H1 (cell line): ENCODE measurements at regions not wholly inside any gene's neighbourhood (a gene's known extent, or its start where the extent isn't known, plus 50 kb on each side); places are given as distances from the start of the nearest gene placed in this dataset.

Experiments
- CTCF ChIA-PET: fragments of 300-600 bp; sonication (Branson Sonifier 250); formaldehyde crosslinking; loops from one replicate; lab custom pipeline; 2021; ENCODE audit not compliant: partially characterized antibody; lab: Charles Lee
- POLR2A ChIA-PET: fragments of 300-600 bp; sonication (Branson Sonifier 250); formaldehyde crosslinking; loops from one replicate; lab custom pipeline; 2021; ENCODE audit warnings: inconsistent platforms; ENCODE audit not compliant: partially characterized antibody; lab: Charles Lee
- DNase-seq, 2 experiments: peaks; one replicate each; pipeline versions ENCODE4 v3.0.0 to v3.0.0-alpha.2; 2010 to 2022; ENCODE audit warnings: low spot score in 2 of 2, low read depth in 1 of 2, mixed read lengths in 1 of 2
- FAIRE-seq: peaks from 2 replicates; lab custom pipeline; 2011; peaks lifted over from hg19 to GRCh38; lab: Jason Lieb, UNC
- H2AFZ ChIP-seq: 2 replicates; pipeline ENCODE4 v1.8.1; 2012; ENCODE audit warnings: low read length, inconsistent platforms
- H2AK5ac ChIP-seq: 2 replicates; pipeline ENCODE4 v1.6.1; 2013; ENCODE audit warnings: low read depth, low read length
- H2BK120ac ChIP-seq: replicated peaks from 2 replicates; pipeline ENCODE3; 2013; ENCODE audit warnings: low read depth, low read length, inconsistent platforms
- H2BK12ac ChIP-seq: 2 replicates; pipeline ENCODE4 v1.6.1; 2013; ENCODE audit warnings: low read depth, low read length
- H2BK15ac ChIP-seq: 2 replicates; pipeline ENCODE4 v1.6.1; 2013; ENCODE audit warnings: low read length
- H2BK20ac ChIP-seq: 2 replicates; pipeline ENCODE4 v1.6.1; 2013; ENCODE audit warnings: low read length
- H2BK5ac ChIP-seq: 2 replicates; pipeline ENCODE4 v1.6.1; 2013; ENCODE audit warnings: low read depth, low read length
- H3K14ac ChIP-seq: 2 replicates; pipeline ENCODE4 v1.6.1; 2013; ENCODE audit warnings: inconsistent platforms; ENCODE audit not compliant: insufficient read length
- H3K18ac ChIP-seq: 2 replicates; pipeline ENCODE4 v1.6.1; 2013; ENCODE audit warnings: low read length; ENCODE audit errors: extremely low read depth
- H3K23ac ChIP-seq: 2 replicates; pipeline ENCODE4 v1.6.1; 2013; ENCODE audit warnings: inconsistent platforms; ENCODE audit not compliant: insufficient read length
- H3K23me2 ChIP-seq: 2 replicates; pipeline ENCODE4 v1.6.1; 2013; ENCODE audit warnings: low read depth, low read length
- H3K27ac ChIP-seq: 2 replicates; pipeline ENCODE4 v1.6.1; 2011; ENCODE audit warnings: low read depth, low read length, inconsistent platforms
- H3K27me3 ChIP-seq, 4 experiments: replicated peaks in 1 of 4; 1 replicate in 1 of 4; 2 replicates in 3 of 4; pipeline versions ENCODE4 v1.6.1 to v1.8.1; 2011 to 2013; ENCODE audit warnings: low read length in 3 of 4, mild to moderate bottlenecking in 3 of 4, inconsistent platforms in 2 of 4, mixed read lengths in 2 of 4, moderate library complexity in 1 of 4; ENCODE audit not compliant: control insufficient read depth in 3 of 4, insufficient read depth in 3 of 4; ENCODE audit errors: extremely low read depth in 1 of 4
- H3K36me3 ChIP-seq, 4 experiments: 2 replicates each; pipeline versions ENCODE4 v1.6.1 to v1.8.1; 2011 to 2013; ENCODE audit warnings: mild to moderate bottlenecking in 4 of 4, low read length in 3 of 4, moderate library complexity in 2 of 4, control low read depth in 1 of 4, inconsistent platforms in 1 of 4; ENCODE audit not compliant: insufficient read depth in 4 of 4, control insufficient read depth in 2 of 4
- H3K4ac ChIP-seq: replicated peaks from 2 replicates; pipeline ENCODE3; 2013; ENCODE audit warnings: low read length, low read depth, mixed read lengths, inconsistent platforms; ENCODE audit not compliant: insufficient read length
- H3K4me1 ChIP-seq, 4 experiments: replicated peaks in 1 of 4; 1 replicate in 1 of 4; 2 replicates in 3 of 4; pipeline versions ENCODE4 v1.6.1 to v1.8.1; 2011 to 2013; ENCODE audit warnings: low read length in 3 of 4, inconsistent platforms in 2 of 4, mixed read lengths in 1 of 4; ENCODE audit not compliant: insufficient read depth in 4 of 4, control insufficient read depth in 3 of 4
- H3K4me2 ChIP-seq, 2 experiments: 2 replicates each; pipeline versions ENCODE4 v1.6.1 to v1.8.1; 2011 to 2013; ENCODE audit warnings: low read depth in 2 of 2, low read length in 2 of 2, control low read depth in 1 of 2, inconsistent platforms in 1 of 2, mild to moderate bottlenecking in 1 of 2; ENCODE audit not compliant: insufficient read depth in 1 of 2
- H3K4me3 ChIP-seq, 4 experiments: fragments of 200-600, 300-600 bp in 1 of 4; sonication (generic), shearing (Covaris generic), sonication (Bioruptor Twin) in 1 of 4; 2 replicates each; pipeline versions ENCODE4 v1.5.1 to v1.8.1; 2011 to 2016; ENCODE audit warnings: low read length in 4 of 4, low read depth in 3 of 4, control low read depth in 2 of 4, inconsistent platforms in 2 of 4, mild to moderate bottlenecking in 2 of 4, mixed read lengths in 1 of 4, moderate library complexity in 1 of 4; ENCODE audit not compliant: insufficient read depth in 2 of 4; ENCODE audit errors: extremely low read depth in 1 of 4
- H3K56ac ChIP-seq: replicated peaks from 2 replicates; pipeline ENCODE3; 2013; ENCODE audit warnings: low read depth, mild to moderate bottlenecking, mixed read lengths, low read length, inconsistent platforms; ENCODE audit not compliant: insufficient read length
- H3K79me1 ChIP-seq: 2 replicates; pipeline ENCODE4 v1.6.1; 2013; ENCODE audit warnings: low read depth, low read length, control low read depth
- H3K79me2 ChIP-seq, 2 experiments: 2 replicates each; pipeline versions ENCODE4 v1.6.1 to v1.8.1; 2012 to 2013; ENCODE audit warnings: low read length in 2 of 2, mild to moderate bottlenecking in 2 of 2, inconsistent platforms in 1 of 2; ENCODE audit not compliant: insufficient read depth in 2 of 2, control insufficient read depth in 1 of 2
- H3K9ac ChIP-seq, 4 experiments: replicated peaks in 1 of 4; 1 replicate in 1 of 4; 2 replicates in 3 of 4; pipeline versions ENCODE4 v1.6.1 to v1.8.1; 2011 to 2013; ENCODE audit warnings: low read depth in 3 of 4, low read length in 3 of 4, control low read depth in 2 of 4, mild to moderate bottlenecking in 2 of 4, moderate library complexity in 2 of 4, inconsistent platforms in 1 of 4; ENCODE audit errors: extremely low read depth in 1 of 4
- H3K9me3 ChIP-seq, 2 experiments: 2 replicates each; pipeline versions ENCODE4 v1.6.1 to v1.8.1; 2012 to 2013; ENCODE audit warnings: mild to moderate bottlenecking in 2 of 2, moderate library complexity in 2 of 2, control low read depth in 1 of 2, inconsistent platforms in 1 of 2, low read depth in 1 of 2, low read length in 1 of 2, mixed read lengths in 1 of 2; ENCODE audit not compliant: insufficient read depth in 2 of 2
- H4K20me1 ChIP-seq, 2 experiments: replicated peaks in 1 of 2; 2 replicates each; pipeline versions ENCODE3 to v1.8.1; 2011 to 2013; ENCODE audit warnings: inconsistent platforms in 2 of 2, low read length in 2 of 2, mild to moderate bottlenecking in 1 of 2; ENCODE audit not compliant: insufficient read depth in 2 of 2, control insufficient read depth in 1 of 2
- H4K5ac ChIP-seq: 2 replicates; pipeline ENCODE4 v1.6.1; 2013; ENCODE audit warnings: low read length, low read depth, mixed read lengths, inconsistent platforms; ENCODE audit not compliant: insufficient read length
- H4K8ac ChIP-seq: 2 replicates; pipeline ENCODE4 v1.8.0; 2013; ENCODE audit warnings: mild to moderate bottlenecking, moderate library complexity, low read length, inconsistent platforms; ENCODE audit not compliant: insufficient read depth; ENCODE audit errors: extremely low read depth
- H4K91ac ChIP-seq: replicated peaks from 2 replicates; pipeline ENCODE3; 2013; ENCODE audit warnings: low read length, mixed read lengths, inconsistent platforms; ENCODE audit not compliant: insufficient read length
- ASH2L ChIP-seq: fragments of 200-600, 300-600 bp; sonication (generic); IDR thresholded peaks from one replicate; pipeline ENCODE4 v1.7.1; 2017; ENCODE audit warnings: low read length
- BACH1 ChIP-seq: IDR thresholded peaks from 2 replicates; pipeline ENCODE4 v1.6.1; 2012; ENCODE audit warnings: low read length, improper control_type of control experiment
- BCL11A ChIP-seq, 2 experiments: IDR thresholded peaks; one replicate each; pipeline ENCODE4 v1.6.1; 2011; ENCODE audit warnings: low read depth in 2 of 2, low read length in 2 of 2, mild to moderate bottlenecking in 2 of 2
- BRCA1 ChIP-seq: IDR thresholded peaks from 2 replicates; pipeline ENCODE4 v1.6.1; 2012; ENCODE audit warnings: low read depth, low read length, improper control_type of control experiment
- CTBP2 ChIP-seq: IDR thresholded peaks from 2 replicates; pipeline ENCODE4 v1.7.0; 2011; ENCODE audit warnings: borderline replicate concordance, mild to moderate bottlenecking, moderate library complexity, mixed read lengths, low read length; ENCODE audit not compliant: insufficient read depth, insufficient read length
- HDAC2 ChIP-seq, 2 experiments: fragments of 300-600 bp in 1 of 2; sonication (generic) in 1 of 2; IDR thresholded peaks; 2 replicates each; pipeline ENCODE4 v1.6.1; 2011 to 2012; ENCODE audit warnings: low read depth in 2 of 2, low read length in 2 of 2, mild to moderate bottlenecking in 2 of 2, moderate library complexity in 2 of 2, borderline replicate concordance in 1 of 2, inconsistent platforms in 1 of 2
- JUND ChIP-seq: IDR thresholded peaks from 2 replicates; pipeline ENCODE4 v1.6.1; 2011; ENCODE audit warnings: mild to moderate bottlenecking, improper control_type of control experiment, low read length
- NRF1 ChIP-seq: IDR thresholded peaks from 2 replicates; pipeline ENCODE4 v1.6.1; 2011; ENCODE audit warnings: mild to moderate bottlenecking, low read depth, low read length, improper control_type of control experiment
- PHF8 ChIP-seq: fragments of 200-600 bp; sonication (generic); conservative IDR thresholded peaks from 2 replicates; pipeline ENCODE4 v1.7.1; 2012; ENCODE audit warnings: low read depth, mild to moderate bottlenecking, inconsistent platforms, low read length, moderate library complexity
- RAD21 ChIP-seq, 2 experiments: IDR thresholded peaks in 1 of 2; conservative IDR thresholded peaks in 1 of 2; 2 replicates each; pipeline ENCODE4 v1.6.1; 2011; ENCODE audit warnings: low read depth in 2 of 2, low read length in 2 of 2, improper control_type of control experiment in 1 of 2, inconsistent platforms in 1 of 2, mild to moderate bottlenecking in 1 of 2, moderate library complexity in 1 of 2
- RBBP5 ChIP-seq: IDR thresholded peaks from 2 replicates; pipeline ENCODE4 v1.7.1; 2012; ENCODE audit warnings: low read depth, mild to moderate bottlenecking, inconsistent platforms, low read length, moderate library complexity, borderline replicate concordance
- SIN3A ChIP-seq, 2 experiments: IDR thresholded peaks in 1 of 2; conservative IDR thresholded peaks in 1 of 2; 2 replicates each; pipeline ENCODE4 v1.6.1; 2011 to 2012; ENCODE audit warnings: low read length in 2 of 2, improper control_type of control experiment in 1 of 2, low read depth in 1 of 2, mild to moderate bottlenecking in 1 of 2
- SRF ChIP-seq: IDR thresholded peaks from 2 replicates; pipeline ENCODE4 v1.6.1; 2011; ENCODE audit warnings: mild to moderate bottlenecking, low read depth, low read length, moderate library complexity
- TAF1 ChIP-seq: IDR thresholded peaks from 2 replicates; pipeline ENCODE4 v1.6.1; 2011; ENCODE audit warnings: mild to moderate bottlenecking, low read depth, low read length
- ZNF274 ChIP-seq: IDR thresholded peaks from 2 replicates; pipeline ENCODE4 v1.7.0; 2012; ENCODE audit warnings: low read length, borderline replicate concordance; ENCODE audit errors: extremely low read depth
- WGBS, 2 experiments: shearing (Covaris generic) in 1 of 2; methylation state at CpG; one replicate each; pipeline versions ENCODE4 v1.1.6 to v1.1.7; 2013 to 2015; ENCODE audit warnings: low lambda C conversion rate in 2 of 2, mixed read lengths in 2 of 2, inconsistent platforms in 1 of 2, low coverage in 1 of 2, missing lambda C conversion rate in 1 of 2; ENCODE audit not compliant: insufficient replicate concordance in 2 of 2, insufficient coverage in 1 of 2, insufficient read length in 1 of 2; ENCODE audit errors: extremely low coverage in 1 of 2, missing lambda C conversion rate in 1 of 2; 5-methylcytosine and 5-hydroxymethylcytosine counted together

DNA sequence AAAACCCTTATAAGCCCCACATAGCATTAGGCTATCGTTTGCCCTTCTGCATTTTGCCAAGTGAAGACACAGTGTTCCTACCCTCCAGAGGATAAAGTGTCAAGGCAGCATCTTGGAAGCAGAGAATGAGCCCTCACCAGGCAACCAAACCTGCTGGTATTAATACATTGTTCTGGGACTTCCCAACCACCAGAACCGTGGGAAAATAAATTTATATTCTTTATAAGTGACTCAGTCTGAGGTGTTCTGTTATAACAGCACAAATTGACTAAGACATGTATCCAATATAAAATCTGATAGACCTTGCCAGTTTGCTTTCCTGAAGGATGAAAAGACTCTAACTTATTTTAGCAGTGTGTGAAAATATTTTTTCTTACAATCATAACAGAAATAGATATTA, 792.5 kb upstream of the LRRC4C start:
- H4K91ac ChIP-seq: no peak overlapping the region
- H4K8ac ChIP-seq: no peak overlapping the region
- no peak overlapping the region for H3K14ac ChIP-seq
- no peaks in the 10 kb centered on the region for H3K27me3 ChIP-seq
- H3K4me1 ChIP-seq: no peaks in the 10 kb centered on the region
- 88% methylated on average over 2 of the region's 2 CpGs; no CpG with 5 or more reads in 1 of the 2 experiments for WGBS, 2 experiments
- ChIA-PET POLR2A (no interaction called here), CTCF (no interaction called here)
- H3K27ac ChIP-seq: no peak overlapping the region
- no peak overlapping the region for H2BK5ac ChIP-seq
- FAIRE-seq (no peak), DNase-seq (no peak)
- H3K9ac ChIP-seq: no peak overlapping the region
- H4K20me1 ChIP-seq: no peaks in the 10 kb centered on the region
- no peak overlapping the region for H3K18ac ChIP-seq
- no peak overlapping the region for H2BK20ac ChIP-seq
- no peak overlapping the region for H3K4me2 ChIP-seq
- H2BK12ac ChIP-seq: no peak overlapping the region
- H3K36me3 ChIP-seq: no peaks in the 10 kb centered on the region
- no peak overlapping the region for H2AFZ ChIP-seq
- no peak overlapping the region for H3K23ac ChIP-seq
- H3K56ac ChIP-seq: no peak overlapping the region
- no peak overlapping the region for H3K4me3 ChIP-seq
- H3K79me2 ChIP-seq: no peaks in the 10 kb centered on the region
- H3K79me1 ChIP-seq: no peaks in the 10 kb centered on the region
- no peak overlapping the region for H4K5ac ChIP-seq
- H2BK15ac ChIP-seq: no peak overlapping the region
- H3K4ac ChIP-seq: no peak overlapping the region
- H2BK120ac ChIP-seq: no peak overlapping the region
- H3K23me2 ChIP-seq: no peaks in the 10 kb centered on the region
- H2AK5ac ChIP-seq: no peak overlapping the region
- peaks cover 5% of the 10 kb centered on the region in 2 experiments; a peak in 1 of 4 replicates for H3K9me3 ChIP-seq
- TF ChIP-seq ASH2L: no peak
- no peak for TF ChIP-seq RBBP5
- TF ChIP-seq PHF8: no peak
- TF ChIP-seq TAF1: no peak
- no peak for TF ChIP-seq HDAC2 (IDR thresholded peaks at IDR 0.05; ENCODE audit: borderline replicate concordance in 1 of 2, low read depth in 2 of 2, low read length in 2 of 2)
- no peak for TF ChIP-seq CTBP2
- TF ChIP-seq SIN3A (conservative IDR thresholded peaks at IDR 0.05 in 1 of 2, IDR thresholded peaks at IDR 0.05 in 1 of 2; ENCODE audit: low read depth in 1 of 2, low read length in 2 of 2): no peak
- no peak for TF ChIP-seq RAD21 (IDR thresholded peaks at IDR 0.05 in 1 of 2, conservative IDR thresholded peaks at IDR 0.05 in 1 of 2; ENCODE audit: low read depth in 2 of 2, low read length in 2 of 2)
- no peak for TF ChIP-seq NRF1
- no peak for TF ChIP-seq BCL11A (IDR thresholded peaks at IDR 0.05; ENCODE audit: low read depth in 2 of 2, low read length in 2 of 2)
- no peak for TF ChIP-seq BACH1
- TF ChIP-seq ZNF274: no peak
- TF ChIP-seq JUND: no peak
- TF ChIP-seq SRF: no peak
- no peak for TF ChIP-seq BRCA1
